DOHH2 (cell line): ENCODE measurements at regions not wholly inside any gene's neighbourhood (a gene's known extent, or its start where the extent isn't known, plus 50 kb on each side); places are given as distances from the start of the nearest gene placed in this dataset.

Experiments
- H3F3A ChIP-seq: fragments of 200-600 bp; sonication (generic), shearing (Covaris generic); 2 replicates; pipeline ENCODE4 v1.6.0; 2016; ENCODE audit warnings: antibody characterized with exemption, mild to moderate bottlenecking; ENCODE audit not compliant: control insufficient read depth, insufficient read depth
- H3K27ac ChIP-seq: fragments of 200-600 bp; sonication (generic); 2 replicates; pipeline ENCODE4 v1.5.1; 2014; ENCODE audit warnings: low read depth, mild to moderate bottlenecking, low read length, moderate library complexity
- H3K27me3 ChIP-seq: fragments of 200-600 bp; sonication (generic); 2 replicates; pipeline ENCODE4 v1.6.1; 2014; ENCODE audit warnings: mild to moderate bottlenecking, low read length, mixed read lengths; ENCODE audit not compliant: control insufficient read depth
- H3K36me3 ChIP-seq: fragments of 200-600 bp; sonication (generic); 2 replicates; pipeline ENCODE4 v1.6.1; 2014; ENCODE audit warnings: mild to moderate bottlenecking, low read length, moderate library complexity, mixed read lengths; ENCODE audit not compliant: control insufficient read depth
- H3K4me1 ChIP-seq: fragments of 200-600 bp; sonication (generic); 2 replicates; pipeline ENCODE4 v1.6.1; 2014; ENCODE audit warnings: mild to moderate bottlenecking, low read length, mixed read lengths; ENCODE audit not compliant: control insufficient read depth
- H3K4me2 ChIP-seq: fragments of 200-600 bp; sonication (generic); 2 replicates; pipeline ENCODE4 v1.6.0; 2014; ENCODE audit warnings: mild to moderate bottlenecking, low read length, moderate library complexity
- H3K4me3 ChIP-seq: fragments of 200-600 bp; sonication (generic); 2 replicates; pipeline ENCODE4 v1.5.1; 2014; ENCODE audit warnings: mild to moderate bottlenecking, low read length, mixed read lengths
- H3K79me2 ChIP-seq: fragments of 200-600 bp; sonication (generic); 2 replicates; pipeline ENCODE4 v1.6.1; 2014; ENCODE audit warnings: mild to moderate bottlenecking, low read length, mixed read lengths; ENCODE audit not compliant: control insufficient read depth
- H3K9me2 ChIP-seq: fragments of 200-600 bp; sonication (generic); replicated peaks from 2 replicates; pipeline ENCODE4 v1.6.1; 2014; ENCODE audit warnings: mild to moderate bottlenecking, low read length, mixed read lengths; ENCODE audit not compliant: control insufficient read depth
- H3K9me3 ChIP-seq: fragments of 200-600 bp; sonication (generic); 2 replicates; pipeline ENCODE4 v1.6.1; 2014; ENCODE audit warnings: antibody characterized with exemption, low read length, mixed read lengths; ENCODE audit not compliant: control insufficient read depth, insufficient read depth
- H4K20me1 ChIP-seq: fragments of 200-600 bp; sonication (generic); 2 replicates; pipeline ENCODE4 v1.6.0; 2014; ENCODE audit warnings: low read depth, mild to moderate bottlenecking, antibody characterized with exemption, low read length, moderate library complexity; ENCODE audit not compliant: control insufficient read depth, insufficient read depth
- CTCF ChIP-seq: fragments of 200-600 bp; sonication (generic); IDR thresholded peaks from one replicate; pipeline ENCODE4 v1.5.1; 2014; ENCODE audit warnings: antibody characterized with exemption, mild to moderate bottlenecking, low read depth, low read length; ENCODE audit not compliant: poor library complexity, severe bottlenecking
- EZH2phosphoT487 ChIP-seq: fragments of 200-600 bp; sonication (generic); IDR thresholded peaks from 2 replicates; pipeline ENCODE4 v1.6.1; 2017; ENCODE audit warnings: borderline replicate concordance, mild to moderate bottlenecking, antibody characterized with exemption, low read length, moderate library complexity, mixed read lengths

- Histone ChIP-seq H3K9me3 (no peaks in the 10 kb centered on the region), H3K27me3 (no peaks in the 10 kb centered on the region), H3K4me3 (no peak overlapping the region), H4K20me1 (no peaks in the 10 kb centered on the region), H3K4me2 (no peak overlapping the region), H3K36me3 (no peaks in the 10 kb centered on the region), H3F3A (no peaks in the 10 kb centered on the region), H3K79me2 (no peaks in the 10 kb centered on the region), H3K4me1 (no peaks in the 10 kb centered on the region), H3K27ac (no peak overlapping the region), H3K9me2 (no peaks in the 10 kb centered on the region)
- TF ChIP-seq EZH2phosphoT487: no peak
- TF ChIP-seq CTCF: no peak
Observed at GRCh38 chr12:63298386-63298930, 147.5 kb upstream of the AVPR1A start.

- TF ChIP-seq EZH2phosphoT487: no peak
- no peak for TF ChIP-seq CTCF
Observed at GRCh38 chr12:63294327-63294632, 143.3 kb upstream of the AVPR1A start.

GRCh38 chr12:63292471-63293221, 141.6 kb upstream of the AVPR1A start:
- H3K36me3 ChIP-seq: no peaks in the 10 kb centered on the region
- H3K4me1 ChIP-seq: no peaks in the 10 kb centered on the region
- H4K20me1 ChIP-seq: no peaks in the 10 kb centered on the region
- H3K27me3 ChIP-seq: no peaks in the 10 kb centered on the region
- no peaks in the 10 kb centered on the region for H3K9me3 ChIP-seq
- no peak overlapping the region for H3K4me3 ChIP-seq
- H3K27ac ChIP-seq: no peak overlapping the region
- no peak overlapping the region for H3K4me2 ChIP-seq
- H3K79me2 ChIP-seq: no peaks in the 10 kb centered on the region
- H3F3A ChIP-seq: no peaks in the 10 kb centered on the region
- no peaks in the 10 kb centered on the region; the same call in 1 of the 2 replicates for H3K9me2 ChIP-seq
- TF ChIP-seq EZH2phosphoT487 (no peak), CTCF (no peak)

More at GRCh38 chr12:63294327-63294632, 143.3 kb upstream of the AVPR1A start:
- Histone ChIP-seq H3K4me3 (no peak overlapping the region), H3K9me2 (no peaks in the 10 kb centered on the region; the same call in 1 of the 2 replicates), H3K36me3 (no peaks in the 10 kb centered on the region), H4K20me1 (no peaks in the 10 kb centered on the region), H3K79me2 (no peaks in the 10 kb centered on the region), H3F3A (no peaks in the 10 kb centered on the region), H3K27me3 (no peaks in the 10 kb centered on the region), H3K4me2 (no peak overlapping the region), H3K4me1 (no peaks in the 10 kb centered on the region), H3K9me3 (no peaks in the 10 kb centered on the region), H3K27ac (no peak overlapping the region)
